Right ventricle myocardium inferior (tissue), 1 donor: ENCODE measurements at regions not wholly inside any gene's neighbourhood (a gene's known extent, or its start where the extent isn't known, plus 50 kb on each side); places are given as distances from the start of the nearest gene placed in this dataset.

Experiments
- ATAC-seq: fragments of 200-7000 bp; cut with Tn5 transposase; one replicate; pipeline ENCODE4 v1.9.1; 2020; ENCODE audit warnings: mild to moderate bottlenecking, moderate library complexity
- DNase-seq: peaks from one replicate; pipeline ENCODE4 v3.0.0; 2021; ENCODE audit errors: missing footprints
- intact Hi-C: fragments of 100-400 bp; cut with DNase I; formaldehyde crosslinking; loops from one replicate; pipeline ENCODE4 v1.11.0; 2022
- donor health status: DM: no; HTN: yes; CAD: no; lungs with severe emphysema.

DNA sequence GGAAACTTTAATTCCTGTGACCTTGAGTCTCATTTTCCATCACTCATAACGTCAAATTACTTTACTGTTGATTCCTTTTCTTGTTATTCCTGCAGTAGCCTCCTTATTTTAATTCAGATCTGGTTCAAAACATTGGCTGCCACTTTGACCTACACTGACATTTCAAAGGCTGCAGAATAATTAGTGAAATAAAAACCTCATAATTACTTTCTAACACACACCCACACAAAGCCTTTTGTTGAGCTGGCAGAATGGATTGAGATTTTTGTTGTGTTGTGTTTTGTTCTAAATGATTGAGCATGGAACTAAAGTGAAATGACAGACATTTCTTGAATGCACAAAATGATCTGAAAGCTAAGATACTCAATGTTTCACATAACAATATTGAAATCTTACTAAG, 507.5 kb upstream of the STXBP6 start:
- ATAC-seq (no peak), DNase-seq (no peak)
- intact Hi-C loops = no loop called here

DNA sequence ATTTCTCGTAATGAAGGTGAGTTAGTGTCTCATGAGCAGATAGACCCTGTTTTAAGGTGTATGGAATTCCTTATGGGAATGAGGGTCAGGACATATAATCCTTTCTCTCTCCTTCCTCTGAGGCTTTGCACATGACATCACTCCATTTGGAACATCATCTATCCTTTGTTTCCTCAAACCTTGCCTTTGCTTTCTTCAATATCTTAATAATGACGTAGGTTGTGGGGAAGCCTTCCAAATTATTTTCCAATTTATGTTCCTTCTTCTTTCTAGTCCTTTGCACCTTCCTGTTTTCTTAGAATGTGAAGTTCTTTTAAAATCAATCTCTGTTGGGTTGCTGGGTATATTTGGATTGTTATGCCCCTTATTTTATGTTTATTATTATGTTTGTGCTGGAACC, 502.9 kb upstream of the STXBP6 start:
- no peak for ATAC-seq
- no peak for DNase-seq
- intact Hi-C loops = no loop called here

DNA sequence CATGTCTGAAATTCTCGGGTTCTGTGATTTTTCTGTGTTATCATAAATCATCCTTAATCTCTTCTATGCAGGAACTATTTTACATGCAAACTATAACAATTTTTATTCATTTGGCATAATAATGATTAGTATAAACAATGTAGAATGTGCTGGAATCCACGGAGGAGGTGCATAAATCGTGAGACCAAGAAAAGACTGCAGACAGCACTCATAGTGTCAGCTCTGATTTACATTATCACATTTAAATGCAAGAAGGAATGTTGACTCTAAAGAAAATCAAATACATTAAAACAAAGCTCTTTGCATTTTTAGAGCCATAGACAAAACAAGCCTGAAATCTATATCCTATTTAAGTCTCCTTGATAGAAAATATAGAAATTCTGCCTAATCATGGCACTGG, 501.7 kb upstream of the STXBP6 start:
- ATAC-seq (no peak), DNase-seq (no peak)
- intact Hi-C loops = no loop called here

DNA sequence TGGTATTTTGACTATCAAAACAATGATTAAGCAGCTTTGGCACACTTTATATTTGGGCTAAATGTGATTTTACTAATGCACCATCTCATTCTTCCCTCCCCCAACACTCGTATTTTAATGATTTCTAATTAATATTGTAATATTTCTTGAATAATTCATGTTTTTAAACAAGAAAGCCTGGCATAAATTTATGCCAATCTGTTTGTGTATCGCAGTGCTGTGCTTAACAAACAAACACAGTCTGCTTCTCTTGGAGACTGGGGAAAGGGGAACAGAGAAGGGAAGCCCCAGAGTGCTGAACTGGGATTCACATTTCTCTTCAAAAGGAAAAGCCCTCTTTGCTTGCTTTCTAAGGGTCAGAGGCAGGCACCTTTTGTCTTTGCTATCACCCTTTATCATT, 496.9 kb upstream of the STXBP6 start:
- ATAC-seq = no peak
- no peak for DNase-seq
- intact Hi-C loops = no loop called here

DNA sequence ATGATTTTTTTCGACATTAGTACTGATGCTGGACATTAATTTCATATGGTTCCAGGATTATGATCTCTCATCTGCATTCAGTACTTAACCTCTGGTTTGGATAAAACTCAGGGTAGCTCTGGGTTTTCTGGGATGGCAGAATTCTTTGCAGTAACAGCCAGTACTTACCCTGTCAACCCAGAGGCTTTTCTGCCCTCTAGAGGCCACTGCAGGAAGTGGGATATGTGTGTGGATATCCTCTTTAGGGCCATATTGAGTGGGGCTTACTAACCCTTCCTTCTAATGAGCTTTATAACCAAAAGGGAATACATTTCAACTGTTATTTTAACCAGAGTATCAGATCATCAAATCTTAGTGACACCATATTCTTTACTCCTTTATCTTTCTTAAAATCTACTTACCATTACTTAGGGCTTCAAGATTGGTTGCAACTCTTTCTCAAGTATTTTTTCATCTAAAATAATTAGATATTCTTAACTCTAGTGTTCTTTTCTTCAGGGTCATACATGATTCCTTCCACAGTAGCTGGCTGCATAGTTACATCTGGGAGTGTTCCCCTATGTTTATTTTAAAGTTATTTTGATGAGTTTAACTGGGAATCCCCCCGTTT, 488.0 kb upstream of the STXBP6 start:
- no peak for DNase-seq
- intact Hi-C loops = no loop called here
- ATAC-seq = no peak

DNA sequence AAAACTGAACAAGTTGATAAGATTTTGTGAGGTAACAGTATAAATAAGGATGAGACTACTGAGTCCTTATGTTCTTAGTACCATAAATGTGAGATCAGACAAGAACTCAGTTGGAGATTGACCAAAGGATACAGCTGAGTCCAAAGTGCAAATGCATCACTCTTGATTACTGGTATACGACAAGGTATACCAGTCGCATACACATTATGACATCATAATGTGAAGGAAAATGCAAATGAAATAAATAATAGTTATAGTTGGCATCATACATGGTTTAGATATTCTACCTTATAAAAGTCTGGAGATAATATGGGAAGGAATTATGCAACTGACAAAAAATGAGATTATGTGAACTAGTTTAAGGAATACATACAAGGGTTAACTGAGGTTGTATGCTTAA, 476.3 kb upstream of the STXBP6 start:
- intact Hi-C loops = no loop called here
- DNase-seq = no peak
- ATAC-seq = no peak

DNA sequence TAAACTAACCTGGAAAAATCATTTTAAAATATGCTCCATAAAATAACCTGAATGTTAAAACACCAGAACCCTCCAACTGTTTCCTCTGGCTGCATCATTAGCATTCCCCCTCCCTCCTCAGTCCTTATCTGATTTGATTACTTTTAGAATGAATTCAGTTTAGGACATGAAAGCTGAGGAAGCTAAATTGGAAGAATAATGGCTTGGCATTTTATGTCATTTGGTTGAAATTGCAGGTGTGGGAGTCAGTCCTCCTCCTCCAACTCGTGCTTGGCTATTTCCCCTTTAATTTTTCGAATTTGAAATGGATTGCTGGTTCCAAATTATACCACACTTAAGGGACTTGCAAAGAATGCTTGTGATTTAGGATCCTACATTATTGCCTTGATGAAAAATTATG, 473.0 kb upstream of the STXBP6 start:
- intact Hi-C loops = no loop called here
- DNase-seq = no peak
- no peak for ATAC-seq

DNA sequence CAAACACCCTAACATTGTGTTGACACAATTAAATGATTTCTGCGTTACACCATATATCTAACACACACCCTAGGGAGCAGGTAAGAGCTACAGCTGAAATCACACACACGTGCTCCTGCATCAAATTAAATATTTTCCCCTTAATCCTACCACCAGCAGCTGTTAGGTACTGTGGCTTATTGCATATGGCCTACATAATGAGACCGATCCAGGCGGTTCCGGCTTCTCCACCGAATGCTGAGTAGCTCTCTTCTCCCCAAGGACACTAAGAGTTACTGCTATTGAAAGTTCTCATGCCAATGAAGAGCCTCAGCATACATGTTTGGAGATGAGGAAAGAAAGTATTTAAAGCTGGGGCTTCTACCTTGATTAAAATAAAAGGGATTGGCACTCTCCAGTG, 472.2 kb upstream of the STXBP6 start:
- DNase-seq = no peak
- intact Hi-C loops = no loop called here
- ATAC-seq = no peak

DNA sequence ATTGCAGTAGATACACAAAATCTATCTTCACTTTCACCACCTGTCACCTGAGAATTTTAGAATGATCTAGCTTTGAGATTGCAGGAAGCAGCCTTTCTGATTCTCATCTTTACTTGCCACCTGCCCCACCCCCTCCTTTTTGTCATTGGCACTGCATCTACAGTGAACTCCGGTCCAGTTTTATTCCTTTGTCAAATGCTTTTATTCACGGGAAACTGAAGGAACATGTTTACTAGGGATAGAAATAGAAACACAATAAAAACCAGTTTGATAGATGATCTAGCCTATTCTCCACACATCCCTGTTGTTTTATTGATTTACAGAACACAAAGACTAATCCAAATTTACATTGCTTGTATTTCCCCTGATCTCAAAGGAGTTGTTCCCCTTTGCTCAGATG, 471.7 kb upstream of the STXBP6 start:
- ATAC-seq (no peak), DNase-seq (no peak)
- intact Hi-C loops = no loop called here

DNA sequence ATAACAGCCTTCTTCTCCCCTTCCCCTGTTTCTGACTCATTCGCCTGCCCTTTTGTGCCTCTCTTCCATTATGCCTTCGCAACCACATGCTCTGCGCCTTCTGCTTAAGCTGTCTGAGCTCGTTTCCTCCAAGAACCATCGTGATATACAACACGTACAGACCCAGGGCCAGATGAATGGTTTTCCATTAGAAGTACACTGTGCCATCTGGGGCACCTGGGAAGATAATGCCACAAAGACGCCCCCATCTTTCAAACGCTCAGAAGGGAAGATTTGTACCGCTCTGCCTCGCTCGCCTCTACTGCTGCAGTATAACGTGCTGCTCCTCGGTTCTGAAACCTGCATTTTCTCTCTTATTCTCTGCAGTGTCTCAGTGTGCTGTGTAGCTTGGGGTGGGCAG, 470.9 kb upstream of the STXBP6 start:
- no peak for DNase-seq
- intact Hi-C loops = no loop called here
- ATAC-seq = no peak

DNA sequence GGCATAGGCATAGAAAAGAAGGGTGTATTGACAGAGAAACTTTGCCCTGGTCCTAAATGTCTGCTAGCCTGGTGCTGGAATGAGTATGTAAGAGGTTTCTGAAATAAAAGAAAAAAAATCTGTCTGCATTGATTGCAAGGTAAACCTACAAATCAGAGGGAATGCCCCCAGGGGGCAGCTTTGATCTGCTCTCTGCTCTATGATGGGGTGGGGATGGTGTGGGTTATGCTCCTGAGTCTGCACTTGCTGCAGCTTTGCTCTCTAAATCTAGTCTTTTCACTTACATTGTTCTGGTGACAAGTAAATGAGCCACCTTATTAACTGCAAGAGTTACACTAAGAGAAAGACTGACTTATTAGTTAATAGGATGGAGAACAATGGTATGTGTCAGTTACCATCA, 468.4 kb upstream of the STXBP6 start:
- no peak for DNase-seq
- intact Hi-C loops = no loop called here
- ATAC-seq = no peak

DNA sequence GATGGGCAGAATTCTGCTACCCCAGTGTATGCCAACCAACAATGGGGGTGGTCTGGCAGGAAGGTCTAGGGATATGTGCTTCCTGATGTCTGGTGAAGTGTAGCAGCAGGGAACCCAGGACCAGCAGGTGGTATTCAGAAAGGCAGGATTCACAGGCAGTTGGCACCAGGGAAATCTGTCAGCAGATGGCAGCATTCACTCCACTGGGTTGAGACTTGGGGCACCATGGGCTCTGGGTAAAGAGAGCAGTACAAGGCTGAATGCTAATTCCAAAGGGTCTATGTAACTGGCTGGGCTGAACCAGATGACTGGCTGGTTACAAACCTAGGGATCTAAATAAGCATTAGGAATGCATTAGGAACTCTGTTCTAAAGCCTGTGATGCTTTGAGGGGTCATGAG, 466.9 kb upstream of the STXBP6 start:
- intact Hi-C loops = no loop called here
- ATAC-seq = no peak

DNA sequence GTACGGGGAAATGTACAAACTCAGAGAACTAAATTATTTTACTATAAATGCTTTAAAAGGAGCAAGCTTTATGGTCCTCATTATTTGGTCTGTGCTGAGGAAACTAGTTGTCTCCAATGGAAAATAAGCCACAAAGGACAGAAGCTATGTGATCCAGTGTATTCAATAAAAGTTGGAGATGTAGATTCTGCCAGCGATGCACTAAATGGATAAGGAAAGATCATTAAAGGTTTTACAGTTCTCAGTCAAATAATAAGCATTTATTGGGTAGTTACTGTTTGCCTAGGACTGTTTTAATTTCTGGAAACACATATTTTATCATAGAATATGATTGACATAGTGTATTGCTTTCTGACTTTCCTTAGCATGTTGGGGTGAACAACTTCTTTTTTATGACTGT, 458.9 kb upstream of the STXBP6 start:
- intact Hi-C loops = no loop called here
- ATAC-seq (no peak), DNase-seq (no peak)

More for the DNA sequence above, 466.9 kb upstream of the STXBP6 start:
- no peak for DNase-seq

DNA sequence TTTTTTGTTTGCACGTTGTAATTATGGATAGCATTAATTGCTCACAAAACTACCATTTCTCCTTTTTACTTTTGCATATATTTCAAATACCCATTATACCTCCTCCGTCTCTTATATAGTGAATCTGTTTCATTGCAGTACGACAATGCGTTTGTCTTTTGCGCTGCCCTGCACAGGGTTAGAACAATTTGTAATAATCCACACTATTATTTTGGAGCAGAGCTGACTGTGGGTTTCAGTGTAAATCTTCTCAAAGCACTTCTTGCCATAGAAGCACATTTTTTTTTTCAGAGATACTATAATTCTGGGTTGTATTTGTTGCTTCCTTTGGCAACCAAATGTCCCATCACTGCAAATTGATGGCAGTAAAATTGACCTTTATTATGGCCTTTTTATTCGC, 451.8 kb upstream of the STXBP6 start:
- intact Hi-C loops = no loop called here
- DNase-seq (no peak), ATAC-seq (no peak)

DNA sequence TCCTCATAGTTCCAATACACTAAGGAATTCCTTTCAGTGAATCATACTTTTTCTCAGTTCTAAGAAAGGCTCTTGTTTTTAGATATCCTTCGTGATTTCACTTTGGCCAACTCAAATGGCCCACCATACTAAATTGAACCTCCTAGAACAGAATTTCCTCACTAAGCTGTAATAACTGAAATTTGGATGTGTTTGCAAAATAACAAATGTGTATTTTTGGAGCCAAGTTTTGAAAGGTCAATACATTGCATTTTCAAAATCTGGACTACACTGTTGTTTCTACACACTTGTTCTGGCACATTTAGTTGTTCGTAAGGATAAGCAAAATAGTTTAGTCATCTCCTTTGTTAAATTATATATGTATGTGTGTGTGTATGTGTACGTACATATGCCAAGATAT, 439.0 kb upstream of the STXBP6 start:
- intact Hi-C loops = no loop called here
- DNase-seq (no peak), ATAC-seq (no peak)

DNA sequence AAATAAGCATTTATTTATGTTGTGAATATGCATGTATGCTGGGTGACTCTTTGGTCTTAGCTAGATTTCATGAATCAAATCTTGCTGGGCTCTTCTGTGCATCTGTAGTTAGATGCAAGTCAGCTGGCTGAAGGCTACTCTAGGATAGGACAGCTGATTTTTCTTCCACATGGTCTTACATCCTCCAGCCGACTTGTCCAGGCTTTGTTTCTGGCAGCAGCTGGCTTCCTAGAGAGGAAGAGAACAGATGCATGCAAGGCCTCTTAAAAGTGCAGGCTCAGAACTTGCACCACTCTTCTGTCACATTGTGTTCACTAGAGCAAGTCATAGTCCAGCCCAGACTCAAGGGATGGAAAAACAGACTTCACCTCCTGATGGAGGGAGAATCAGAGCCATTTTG, 435.4 kb upstream of the STXBP6 start:
- ATAC-seq (no peak), DNase-seq (no peak)
- intact Hi-C loops = no loop called here

DNA sequence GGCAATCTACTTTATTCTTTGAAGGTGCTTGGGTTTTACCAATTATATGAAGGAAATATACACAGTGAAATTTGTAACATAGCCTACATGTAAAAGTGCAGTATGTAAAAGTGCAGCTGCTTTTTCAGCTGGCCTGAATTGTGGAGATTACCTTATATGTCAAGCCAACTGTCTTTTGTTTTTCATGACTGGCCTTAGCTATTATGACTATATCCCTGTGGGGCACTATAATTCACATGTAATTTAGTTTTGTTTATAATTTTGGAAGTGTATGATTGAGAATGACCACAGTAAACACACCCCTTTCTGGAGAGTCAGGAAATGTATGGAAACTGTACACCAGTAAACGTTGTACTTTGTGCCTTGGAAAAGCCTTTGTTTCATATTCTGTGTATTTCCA, 435.0 kb upstream of the STXBP6 start:
- intact Hi-C loops = no loop called here
- ATAC-seq (no peak), DNase-seq (no peak)

DNA sequence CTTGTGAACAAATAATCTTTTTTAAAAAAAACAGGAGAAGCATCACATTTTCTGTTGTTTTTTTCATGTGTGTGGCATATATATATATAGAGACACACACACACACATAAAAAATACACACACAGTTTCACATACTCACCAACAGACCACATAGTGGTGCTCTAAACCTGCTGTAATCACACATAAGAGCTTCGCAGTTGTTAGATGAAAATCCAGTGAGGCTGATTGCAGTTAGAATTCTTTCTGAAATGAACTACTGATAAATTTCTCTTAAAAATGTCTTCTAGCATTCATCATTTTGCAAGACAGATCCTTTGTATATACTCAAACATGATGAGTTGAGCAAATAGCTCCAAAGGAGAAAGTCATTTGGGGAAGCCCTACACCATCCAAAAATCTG, 434.3 kb upstream of the STXBP6 start:
- intact Hi-C loops = no loop called here
- ATAC-seq = no peak
- DNase-seq = no peak

DNA sequence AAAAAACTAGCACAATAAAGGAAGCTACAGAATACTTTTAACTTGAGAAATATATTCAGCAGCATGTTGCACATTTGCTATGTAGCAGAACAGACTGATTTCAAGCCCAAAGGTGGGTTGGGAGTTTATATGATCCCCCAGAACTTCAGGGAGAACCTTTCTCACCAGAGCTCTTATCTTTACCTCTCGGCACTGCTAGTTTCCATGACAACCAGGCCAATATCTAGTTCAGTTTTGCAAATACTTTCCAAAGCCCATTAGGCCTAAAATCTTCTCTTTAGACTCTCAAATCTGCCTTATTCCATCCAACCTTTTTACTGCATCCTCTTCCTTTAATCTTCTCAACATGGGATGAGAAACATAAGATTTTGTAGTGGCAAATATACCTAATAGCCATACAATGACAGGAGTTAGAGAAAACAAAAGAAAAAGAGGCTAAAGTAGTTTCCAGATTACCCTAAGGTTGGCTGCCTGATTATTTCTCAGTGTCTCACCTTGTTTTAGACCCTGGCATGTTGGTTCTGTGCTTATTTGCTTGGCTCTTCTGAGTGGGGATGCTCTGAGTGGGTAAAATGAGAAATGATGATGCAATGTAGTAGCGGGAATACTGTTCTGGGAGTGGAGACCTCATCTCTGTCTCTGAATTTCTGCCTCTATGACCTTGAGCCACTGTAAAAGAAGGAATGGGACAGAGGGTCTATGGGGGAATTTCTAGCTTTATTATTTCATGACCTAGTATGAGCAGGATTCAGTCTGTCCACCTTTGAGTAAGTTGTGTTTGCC, 427.6 kb upstream of the STXBP6 start:
- no peak for DNase-seq
- ATAC-seq = no peak
- intact Hi-C loops = no loop called here

DNA sequence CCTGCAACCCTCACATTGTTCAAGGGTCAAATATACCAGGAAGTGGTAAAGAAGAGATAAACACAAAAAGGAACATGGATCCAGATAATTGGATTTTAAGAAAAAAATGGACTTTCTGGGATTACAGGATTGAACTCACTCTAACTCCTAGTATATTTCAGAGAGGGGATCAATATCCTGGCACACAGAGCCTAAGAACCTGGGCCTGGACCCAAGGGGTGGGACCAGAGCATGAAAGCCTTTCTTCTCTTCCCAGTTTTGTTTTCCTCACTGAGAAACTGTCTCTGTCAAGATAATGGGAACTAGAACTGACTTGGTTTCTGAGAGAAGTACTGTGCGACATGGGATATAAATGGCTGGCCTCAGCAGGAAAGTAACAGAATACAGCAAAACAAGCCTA, 422.8 kb upstream of the STXBP6 start:
- ATAC-seq = no peak
- intact Hi-C loops = no loop called here
- DNase-seq = no peak

DNA sequence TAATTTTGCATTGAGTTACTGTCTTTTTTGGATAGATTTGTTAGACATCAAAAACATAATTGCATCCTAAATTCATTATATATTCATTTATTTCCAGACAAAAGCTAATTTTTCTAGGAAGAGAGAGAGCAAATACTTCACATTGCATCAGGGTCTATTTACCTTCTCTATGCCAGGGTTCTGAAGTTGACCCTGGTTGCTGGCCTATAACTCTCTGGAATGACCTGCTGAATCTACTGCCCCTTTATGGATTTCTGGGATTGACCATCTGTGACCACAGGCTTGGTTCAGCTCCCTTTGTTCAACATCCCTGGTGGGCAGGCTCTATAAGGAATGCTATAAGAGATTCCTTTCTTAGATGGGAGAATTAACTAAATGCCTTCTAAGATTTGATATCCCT, 414.8 kb upstream of the STXBP6 start:
- DNase-seq = no peak
- intact Hi-C loops = no loop called here
- ATAC-seq = no peak
